ENCODE measurements at regions not wholly inside any gene's neighbourhood (a gene's known extent, or its start where the extent isn't known, plus 50 kb on each side); places are given as distances from the start of the nearest gene placed in this dataset.
"Not testable (repeated sequence)": the region's sequence is repeated elsewhere in the genome, so short reads cannot be mapped to it uniquely, and the experiment has no call there.

DNA sequence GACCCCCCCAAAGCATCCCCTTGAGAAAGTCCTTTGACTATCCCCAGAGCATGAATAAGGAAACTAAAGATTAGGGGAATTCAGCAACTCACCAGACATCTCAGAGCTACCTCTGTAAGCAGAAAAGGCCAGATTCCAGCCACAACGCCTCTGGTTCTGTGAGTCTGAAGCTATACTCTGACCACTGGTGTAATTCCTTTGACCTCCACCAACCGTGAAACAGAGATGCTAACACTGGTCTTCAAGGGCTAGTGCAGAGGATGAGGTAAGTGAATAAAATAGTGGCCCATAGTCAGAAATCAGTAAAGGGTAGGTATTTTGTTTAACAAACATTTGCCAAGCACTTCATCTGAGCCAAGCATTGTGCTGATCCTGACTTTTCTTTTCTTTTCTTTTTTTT, 353.4 kb downstream of the NPIPA8 start:
- DNase-seq: no peak

DNA sequence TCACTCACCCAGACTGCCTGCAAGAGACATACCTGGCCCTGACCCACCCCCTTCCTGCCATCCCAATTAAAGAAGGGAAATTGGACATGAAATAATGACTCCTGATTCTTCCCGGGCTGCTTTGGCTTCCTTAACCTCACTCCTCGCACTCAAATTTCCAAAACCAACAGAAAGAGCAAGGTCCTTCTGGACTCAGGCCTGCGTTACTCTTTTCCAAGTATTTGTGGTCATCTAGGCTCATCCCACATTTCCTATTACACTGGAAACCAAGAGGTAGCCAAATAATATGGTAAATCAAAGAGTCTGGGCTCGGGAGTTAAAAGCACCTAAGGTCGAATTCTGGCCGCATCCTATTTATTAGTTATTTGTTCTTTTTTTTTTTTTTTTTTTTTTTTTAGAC, 359.3 kb downstream of the NPIPA8 start:
- DNase-seq: no peak

DNA sequence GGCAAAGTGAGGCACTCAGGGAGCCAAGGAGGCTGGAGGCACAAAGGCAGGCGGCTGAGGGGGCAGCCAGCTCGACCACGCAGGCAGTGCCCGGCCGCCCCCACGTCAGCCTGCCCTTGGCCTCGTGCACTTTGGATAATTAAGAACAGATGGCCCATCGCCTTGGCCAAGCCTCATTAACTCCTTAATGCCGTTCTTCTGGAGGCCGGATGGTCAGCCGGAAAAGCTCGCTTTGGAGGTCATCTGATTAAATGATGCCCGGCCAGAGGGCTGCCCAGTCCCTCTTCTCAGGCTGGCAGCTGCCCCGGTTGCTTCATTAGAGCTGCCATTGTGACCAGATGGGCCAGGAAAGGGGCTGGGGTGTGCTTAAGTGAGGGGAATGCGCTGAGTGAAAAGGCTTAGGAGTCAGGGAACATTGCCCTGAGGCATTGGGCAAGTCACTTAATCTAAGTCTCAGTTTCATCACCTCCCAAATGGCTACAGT, 364.0 kb downstream of the NPIPA8 start:
- DNase-seq: no peak

DNA sequence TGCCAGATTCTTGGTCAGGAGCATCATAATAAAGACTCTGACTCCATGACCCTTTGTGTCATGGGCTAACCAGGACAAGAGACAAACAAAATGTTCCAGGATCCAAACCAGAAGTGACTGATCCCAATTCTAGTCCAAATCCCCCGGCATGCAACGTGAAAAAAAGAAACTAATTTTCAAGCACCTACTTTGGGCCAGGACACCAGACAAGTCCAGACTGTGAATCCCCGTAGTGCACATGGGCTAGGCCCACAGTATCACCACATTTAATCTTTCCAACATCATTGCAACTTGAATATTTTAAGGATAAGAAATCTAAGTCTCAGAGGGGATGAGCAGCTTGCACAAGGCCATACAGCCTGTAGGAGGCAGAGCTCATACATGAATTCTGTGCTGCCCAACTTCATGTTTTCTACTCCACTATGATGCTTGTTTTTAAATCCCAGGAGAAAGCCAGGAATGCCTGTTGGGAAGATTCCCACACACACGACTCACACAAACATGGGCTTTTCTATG, 365.7 kb downstream of the NPIPA8 start:
- DNase-seq: peak; percentile 7

DNA sequence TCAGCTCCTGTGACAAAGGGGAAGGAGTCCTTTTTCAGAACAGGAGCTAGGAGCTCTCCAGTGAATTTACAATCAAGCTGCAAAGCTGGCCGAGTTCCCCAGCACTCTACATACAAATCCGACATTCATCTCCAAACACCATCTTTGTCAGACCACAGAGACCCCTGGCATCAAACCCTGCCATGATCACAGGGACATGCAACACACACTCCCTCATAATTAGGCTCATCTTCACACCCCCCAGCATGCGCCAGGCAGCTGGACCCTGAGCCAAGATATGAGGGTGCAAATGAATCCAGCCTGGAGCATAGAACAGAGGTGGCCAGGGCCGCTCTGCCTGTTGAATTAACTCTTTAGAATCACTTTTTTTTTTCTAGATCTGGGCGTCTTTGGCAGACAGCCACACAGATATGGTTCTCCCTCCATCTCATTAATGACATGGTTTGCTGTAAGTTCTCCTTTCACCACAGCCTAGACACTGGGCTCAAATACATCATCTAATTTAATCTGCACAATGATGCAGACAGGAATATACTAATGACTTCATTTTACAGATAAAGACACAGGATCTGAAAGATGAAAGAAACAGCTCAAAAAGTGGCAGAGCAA, 366.3 kb downstream of the NPIPA8 start:
- DNase-seq: no peak

DNA sequence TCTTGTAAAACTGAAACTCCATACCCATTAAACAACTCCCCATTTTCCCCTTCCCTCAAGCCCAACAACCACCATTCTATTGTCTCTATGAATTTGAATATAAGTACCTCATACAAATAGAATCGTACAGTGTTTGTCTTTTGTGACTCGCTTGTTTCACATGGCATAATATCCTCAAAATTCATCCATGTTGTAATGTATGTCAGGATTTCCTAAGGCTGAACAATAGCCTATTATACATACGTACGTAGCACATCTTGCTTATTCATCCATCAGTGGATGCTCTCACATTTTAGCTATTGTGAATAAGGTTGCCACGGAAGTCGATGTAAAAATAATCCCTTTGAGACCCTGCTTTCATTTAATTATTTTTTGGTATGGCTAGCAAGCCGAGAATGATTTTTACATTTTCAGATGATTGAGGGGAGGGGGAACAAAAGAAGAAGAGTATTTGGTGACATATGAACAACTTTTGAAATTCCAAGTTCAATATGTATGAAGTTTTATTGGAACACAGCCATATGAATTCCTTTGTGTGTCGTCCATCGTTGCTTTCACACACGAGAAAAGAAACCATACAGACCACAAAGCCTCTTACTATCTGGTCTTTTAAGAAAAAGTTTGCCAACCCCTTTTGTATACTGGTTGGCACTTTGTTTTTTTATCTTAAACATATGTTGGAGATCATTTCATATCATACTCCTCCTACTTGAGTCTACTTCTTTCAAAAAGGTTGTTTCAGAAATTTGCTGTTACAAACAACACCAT, 371.2 kb downstream of the NPIPA8 start:
- DNase-seq: no peak

DNA sequence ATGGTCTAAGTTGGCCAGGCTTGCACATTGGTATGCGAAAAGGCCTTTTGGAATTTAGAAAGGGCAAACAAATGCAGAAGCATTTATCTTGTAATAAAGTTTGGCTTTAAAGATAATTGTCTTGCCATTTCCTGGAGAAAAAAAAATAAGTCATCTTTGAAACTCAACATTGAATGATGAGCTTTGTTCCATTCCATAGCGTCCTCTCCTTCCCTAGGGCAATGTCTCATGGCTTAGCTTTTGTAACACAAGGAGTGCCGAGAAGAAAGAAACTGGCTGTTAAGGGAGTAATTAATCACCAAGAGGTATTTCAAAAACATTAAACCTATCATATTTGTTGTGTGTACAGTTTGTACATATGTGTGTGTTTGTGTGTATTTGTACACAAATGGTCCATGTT, 372.3 kb downstream of the NPIPA8 start:
- DNase-seq: no peak

DNA sequence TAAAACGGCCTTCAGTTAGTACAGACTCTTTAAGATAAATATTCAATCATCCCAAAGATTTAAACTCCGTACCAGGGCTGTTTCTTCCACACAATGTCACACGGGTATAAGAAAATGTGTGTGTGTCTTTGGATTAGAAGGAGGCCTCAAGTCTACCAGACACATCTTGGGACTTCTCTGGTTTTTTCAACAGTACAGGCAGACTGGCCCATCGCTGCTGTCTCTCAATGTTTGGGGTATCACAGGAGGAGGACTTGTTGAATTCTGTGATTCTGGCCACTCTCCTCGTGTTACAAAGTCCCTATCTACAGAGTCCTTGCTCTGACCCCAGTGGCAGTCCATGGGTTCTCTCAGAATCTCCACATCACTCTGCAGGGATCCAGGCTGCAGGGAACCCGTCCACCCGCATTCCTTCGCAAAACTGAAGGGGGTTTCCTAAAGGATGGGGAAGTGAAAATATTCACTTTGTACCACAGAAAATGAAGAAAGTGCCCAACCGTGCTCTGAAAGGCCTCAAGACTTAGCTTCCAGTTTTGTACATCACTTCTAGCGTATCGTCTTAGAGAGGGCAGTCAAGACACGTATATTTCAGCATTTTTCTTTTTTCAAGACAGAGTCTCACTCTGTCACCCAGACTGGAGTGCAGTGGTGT, 373.2 kb downstream of the NPIPA8 start:
- DNase-seq: no peak

DNA sequence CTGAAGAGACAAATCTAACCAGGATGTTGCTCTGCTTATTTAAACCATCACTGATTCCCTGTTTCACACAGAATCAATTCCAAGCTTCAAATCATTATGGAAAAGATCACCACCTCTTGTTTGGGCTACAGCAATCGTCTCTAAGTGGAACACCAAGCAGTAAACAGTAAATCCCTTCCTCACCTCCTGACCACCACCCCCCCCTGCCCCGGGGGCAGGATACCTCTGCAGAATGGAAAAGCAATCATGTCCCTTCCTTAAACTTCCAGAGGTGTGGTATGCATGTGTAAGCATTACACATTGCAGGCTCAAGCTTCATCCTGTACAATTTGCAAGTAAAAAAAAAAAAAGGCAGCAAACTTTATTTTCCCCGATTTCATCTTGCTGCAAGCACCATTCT, 373.8 kb downstream of the NPIPA8 start:
- DNase-seq: no peak

DNA sequence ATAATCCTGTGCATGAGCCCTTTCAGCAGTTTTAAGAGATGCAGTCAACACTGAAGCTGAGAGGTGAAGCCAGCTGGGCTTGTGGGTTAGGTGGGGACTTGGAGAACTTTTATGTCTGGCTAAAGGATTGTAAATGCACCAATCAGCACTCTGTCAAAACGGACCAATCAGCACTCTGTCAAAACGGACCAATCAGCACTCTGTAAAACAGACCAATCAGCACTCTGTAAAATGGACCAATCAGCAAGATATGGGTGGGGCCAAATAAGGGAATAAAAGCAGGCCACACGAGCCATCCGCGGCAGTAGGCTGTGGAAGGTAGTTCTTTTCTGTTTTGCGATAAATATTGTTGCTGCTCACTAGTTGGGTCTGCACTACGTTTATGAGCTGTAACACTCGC, 374.7 kb downstream of the NPIPA8 start:
- not testable (repeated sequence) for DNase-seq

DNA sequence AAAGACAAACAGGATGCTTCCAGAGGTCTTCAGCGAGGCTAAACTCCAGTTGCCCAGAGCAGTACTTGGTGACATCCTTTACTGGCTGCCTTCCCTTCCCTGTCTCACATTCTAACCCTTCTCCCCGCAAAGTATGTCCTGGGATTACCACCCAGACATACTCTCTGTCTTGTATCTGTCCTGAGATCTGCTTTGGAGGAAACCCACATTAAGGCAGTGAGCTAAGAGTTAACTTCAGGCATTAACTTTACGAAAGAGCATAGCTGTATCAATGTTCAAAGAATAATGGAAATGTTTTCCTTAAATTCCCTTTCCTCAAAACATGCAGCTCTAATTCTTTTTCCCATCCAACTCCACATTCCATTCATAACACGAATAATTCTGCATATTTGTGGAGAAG, 385.2 kb downstream of the NPIPA8 start:
- DNase-seq: no peak

DNA sequence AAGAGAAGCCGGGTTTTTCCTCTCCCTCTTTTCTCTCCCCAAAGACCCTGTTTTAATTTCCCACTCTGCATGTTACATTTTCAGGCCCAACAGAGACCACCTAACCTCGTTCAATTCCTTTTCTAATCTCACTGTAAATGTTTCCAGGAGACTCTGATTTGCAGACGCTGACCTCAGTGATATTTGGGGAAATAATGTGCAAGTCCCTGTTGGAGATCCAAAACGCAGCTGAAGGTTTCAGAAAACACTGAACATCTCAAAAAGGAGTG, 386.6 kb downstream of the NPIPA8 start:
- no peak for DNase-seq

DNA sequence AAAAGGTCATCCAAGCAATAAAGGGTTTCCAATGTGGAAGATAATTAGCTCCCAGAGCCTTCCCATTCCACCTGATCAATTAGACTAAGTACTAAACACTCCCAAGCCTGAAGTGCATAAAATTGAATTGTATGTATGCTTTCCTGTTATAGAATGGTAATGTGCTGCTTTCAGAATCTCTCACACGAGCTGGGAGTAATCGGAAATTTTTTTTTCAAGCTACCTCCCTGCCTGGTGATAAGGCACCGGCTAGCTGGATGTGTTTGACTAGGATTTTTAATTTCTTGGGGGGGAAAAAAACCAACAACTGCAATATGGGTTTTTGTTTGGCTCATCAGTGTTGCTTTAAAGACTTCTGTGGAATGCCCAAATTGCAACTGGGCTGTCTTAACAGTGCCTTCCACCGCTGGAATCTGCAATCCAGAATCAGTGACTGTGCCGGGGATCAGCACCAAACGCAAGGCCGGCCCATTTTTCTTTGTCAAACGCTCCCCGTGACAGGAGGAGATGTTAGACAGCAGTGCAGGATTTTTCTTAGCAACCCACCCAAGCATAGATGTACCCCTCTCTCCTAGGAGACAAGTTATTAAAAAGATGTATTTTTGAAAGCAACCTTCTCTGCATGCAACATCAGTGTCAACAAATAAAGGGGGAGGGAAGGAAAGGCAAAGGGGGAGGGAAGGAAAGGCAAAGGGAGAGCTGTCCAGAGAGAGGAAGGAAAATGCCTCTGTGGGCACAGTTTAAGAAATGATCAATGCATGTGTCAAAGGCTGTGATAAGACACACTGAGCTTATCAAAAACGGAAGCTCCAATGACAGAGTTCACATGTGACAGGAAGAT, 387.2 kb downstream of the NPIPA8 start:
- DNase-seq: no peak

DNA sequence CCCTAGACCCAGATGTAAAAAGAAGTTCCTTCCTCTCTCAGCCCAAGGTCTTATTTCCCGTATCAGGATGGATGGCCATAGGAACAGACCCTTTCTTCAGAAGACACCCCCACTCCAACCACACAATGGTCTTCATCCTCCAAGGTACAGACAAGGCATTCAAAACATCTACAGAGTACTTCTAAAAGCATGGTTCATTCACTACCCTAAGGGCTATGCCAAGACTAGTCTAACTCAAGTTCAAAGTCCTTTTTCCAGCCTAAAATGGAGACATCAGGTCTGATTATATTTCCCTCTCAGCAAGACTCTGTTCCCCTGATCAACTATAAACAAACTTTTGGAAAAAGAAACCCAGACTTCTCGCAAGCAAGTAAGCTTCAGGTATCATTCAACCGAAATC, 388.9 kb downstream of the NPIPA8 start:
- DNase-seq: no peak

DNA sequence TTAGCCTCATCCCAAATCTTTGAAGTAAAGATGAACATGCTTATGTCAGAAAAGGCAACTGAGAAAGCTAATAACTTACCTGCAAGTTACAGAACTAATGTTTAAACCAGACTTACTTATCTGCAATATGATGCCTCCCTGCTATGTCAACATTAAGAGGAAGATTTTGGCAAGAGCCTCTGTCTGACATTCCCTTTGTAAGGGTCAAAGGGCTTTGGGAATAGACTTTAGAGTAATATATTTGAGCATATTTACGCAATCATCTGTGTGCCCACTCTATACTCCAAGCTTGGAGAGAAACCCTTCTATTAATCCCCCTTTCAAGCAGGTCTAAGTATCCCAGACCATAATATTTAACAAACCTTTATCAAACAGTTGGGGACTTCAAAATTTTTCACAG, 389.4 kb downstream of the NPIPA8 start:
- no peak for DNase-seq

DNA sequence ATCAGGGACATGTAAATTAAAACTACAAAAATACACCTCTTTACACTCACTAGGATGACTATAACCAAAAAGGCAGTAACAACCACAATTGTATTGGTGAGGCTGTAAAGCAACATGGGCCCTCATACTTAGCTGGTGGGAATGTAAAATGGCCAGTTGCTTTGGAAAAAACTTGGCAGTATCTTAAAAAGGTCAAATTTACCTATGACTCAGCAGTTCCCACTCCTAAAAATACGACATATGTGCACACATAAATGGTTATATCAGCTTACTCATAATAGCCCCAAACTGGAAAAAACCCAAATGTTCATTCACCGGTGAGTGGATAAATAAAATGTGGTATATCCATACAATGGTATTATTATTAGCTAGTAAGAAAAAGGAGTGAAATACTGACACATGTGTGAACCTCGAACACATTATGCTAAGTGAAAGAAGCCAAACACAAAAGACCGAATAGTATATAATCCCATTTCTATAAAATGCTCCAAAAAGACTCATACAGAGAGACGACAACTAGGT, 391.4 kb downstream of the NPIPA8 start:
- no peak for DNase-seq

DNA sequence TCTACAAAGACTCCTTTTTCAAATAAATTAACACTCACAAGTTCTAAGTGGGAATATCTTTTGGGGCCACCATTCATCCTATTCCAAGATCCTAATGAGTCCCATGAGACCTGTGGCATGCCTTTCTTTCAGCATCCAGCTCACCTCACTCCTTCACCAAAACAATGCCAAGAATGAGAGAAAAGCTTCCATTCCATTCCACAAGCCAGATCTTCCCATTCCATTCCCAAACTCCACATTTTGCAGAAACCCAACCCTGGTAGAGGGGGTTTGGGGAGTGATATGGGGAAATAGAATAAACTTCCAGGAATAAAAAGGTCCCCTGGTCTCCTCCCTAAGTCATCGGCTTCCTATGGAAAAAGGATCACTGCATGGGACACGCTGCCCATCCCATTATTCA, 392.2 kb downstream of the NPIPA8 start:
- no peak for DNase-seq

DNA sequence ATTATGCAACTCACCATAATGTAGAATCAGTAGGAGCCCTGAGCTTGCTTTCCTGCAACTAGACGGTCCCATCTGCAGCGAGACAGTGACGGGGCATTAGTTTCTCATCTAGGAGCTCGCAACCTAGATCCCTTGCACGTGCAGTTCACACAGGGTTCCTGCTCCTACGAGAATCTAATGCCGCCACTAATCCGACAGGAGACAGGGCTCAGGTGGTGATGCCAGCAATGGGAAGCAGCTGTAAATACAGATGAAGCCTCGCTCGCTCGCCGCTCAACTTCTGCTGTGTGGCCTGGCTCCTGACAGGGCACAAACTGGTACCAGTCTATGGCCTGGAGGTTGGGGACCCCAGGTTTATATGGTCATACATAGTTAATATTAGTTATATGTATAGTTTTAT, 394.5 kb downstream of the NPIPA8 start:
- DNase-seq: no peak

DNA sequence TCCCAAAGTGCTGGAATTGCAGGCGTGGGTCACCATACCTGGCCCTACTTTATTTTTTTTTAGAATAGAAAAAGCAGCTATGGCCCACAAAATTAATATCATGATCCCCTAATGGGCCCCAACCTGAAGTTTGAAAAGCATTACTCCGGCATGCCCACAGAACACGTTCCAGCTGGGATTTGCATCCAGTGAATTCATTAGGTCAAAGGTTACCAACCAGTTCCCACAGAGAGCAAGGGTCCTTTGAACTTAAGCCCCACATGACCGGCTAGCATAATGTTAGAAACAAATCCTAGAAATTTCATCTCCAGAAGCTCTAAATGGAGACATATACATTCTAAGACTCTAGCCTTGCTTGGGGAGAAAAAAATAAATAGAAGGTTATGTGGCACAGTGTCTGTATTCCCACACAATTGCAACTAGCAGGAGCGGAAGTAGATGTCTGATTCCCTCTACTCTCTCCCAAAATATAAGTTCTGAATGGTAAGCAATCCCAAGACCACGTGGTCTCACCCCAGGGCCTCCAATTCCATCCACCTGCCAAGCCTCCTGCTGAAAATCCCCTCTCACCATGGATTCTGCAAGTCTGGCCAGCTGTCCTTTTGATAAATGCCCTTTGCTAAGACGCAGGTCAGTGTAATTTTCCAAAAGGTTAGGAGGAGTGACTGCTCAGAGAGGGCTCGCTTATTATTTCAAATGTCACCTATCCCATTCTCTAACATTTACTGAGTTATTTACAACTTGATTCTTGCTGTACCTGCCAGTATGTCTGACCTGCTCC, 395.8 kb downstream of the NPIPA8 start:
- peak; percentile 45 for DNase-seq

DNA sequence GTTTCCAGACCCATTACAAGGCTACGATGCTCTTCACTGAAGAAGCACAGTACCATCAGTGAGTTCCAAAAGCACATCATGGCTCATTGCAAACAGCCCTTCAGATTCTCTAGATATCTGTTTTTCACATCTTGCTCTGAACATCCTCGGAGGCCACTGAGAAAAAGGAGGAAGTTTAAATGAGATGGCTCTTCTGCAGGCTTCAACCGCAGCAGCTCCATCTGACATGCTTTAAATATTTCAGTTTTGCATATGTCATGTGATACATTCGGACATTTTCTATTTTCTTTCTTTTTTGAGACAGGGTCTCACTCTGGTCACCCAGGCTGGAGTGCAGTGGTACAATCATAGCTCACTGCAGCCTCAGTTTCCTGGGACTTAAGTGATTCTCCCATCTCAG, 396.8 kb downstream of the NPIPA8 start:
- no peak for DNase-seq

DNA sequence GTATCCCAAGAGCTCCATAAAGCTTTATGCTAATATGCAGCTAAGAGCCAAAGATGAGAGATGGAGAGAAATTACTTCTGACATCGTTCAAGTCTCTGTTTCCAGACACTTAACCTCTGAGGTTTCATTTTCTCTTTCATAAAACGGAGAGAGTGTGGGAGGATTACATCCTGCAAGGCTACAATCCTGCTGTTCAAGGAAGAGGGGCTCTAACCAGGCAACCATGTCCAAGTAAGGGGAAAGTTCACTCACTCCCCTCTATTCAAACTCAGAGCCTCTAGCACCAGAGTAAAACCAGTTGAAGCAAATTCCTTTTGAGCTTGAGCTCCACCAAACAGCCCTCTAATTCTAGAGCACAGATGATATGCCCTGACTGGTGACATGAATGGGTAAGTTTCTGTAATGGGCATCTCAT, 397.4 kb downstream of the NPIPA8 start:
- DNase-seq: no peak

DNA sequence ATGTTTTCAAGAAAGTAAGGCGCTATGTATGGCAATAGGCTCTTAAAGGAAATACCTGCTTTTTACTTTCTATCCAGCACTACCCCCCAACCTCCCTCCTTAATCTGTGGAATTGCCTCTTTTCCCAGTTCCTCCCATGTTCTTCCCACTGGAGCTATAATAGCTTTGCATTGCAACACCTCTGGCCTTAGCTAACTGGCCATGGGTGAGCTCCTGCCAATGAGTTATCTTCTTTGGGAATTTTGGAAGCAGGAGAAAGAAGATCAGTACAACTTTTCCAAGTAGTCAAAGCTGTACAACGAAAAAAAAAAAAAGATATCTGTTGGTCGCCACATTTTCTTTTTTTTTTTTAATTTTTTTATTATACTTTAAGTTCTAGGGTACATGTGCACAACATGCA, 398.0 kb downstream of the NPIPA8 start:
- no peak for DNase-seq
